ENCODE measurements at regions not wholly inside any gene's neighbourhood (a gene's known extent, or its start where the extent isn't known, plus 50 kb on each side); places are given as distances from the start of the nearest gene placed in this dataset.

- Histone ChIP-seq H3K27me3 (ENCODE audit: control insufficient read depth in 2 of 2, insufficient read depth in 2 of 2, low read length in 2 of 2) (no peaks in the 10 kb centered on the region), H3K4me3 (no peak overlapping the region), H3K9me3 (replicated peaks; ENCODE audit: control insufficient read depth, insufficient read depth, low read depth, low read length) (no peaks in the 10 kb centered on the region), H2AFZ (ENCODE audit: low read depth, low read length) (no peak overlapping the region), H3K9me1 (ENCODE audit: control insufficient read depth, insufficient read depth, low read length) (no peaks in the 10 kb centered on the region), H3K4me1 (replicated peaks in 1 of 2; ENCODE audit: control insufficient read depth in 2 of 2, insufficient read depth in 2 of 2, low read length in 2 of 2) (no peaks in the 10 kb centered on the region), H3K9ac (ENCODE audit: insufficient read depth in 1 of 2, low read depth in 2 of 2, low read length in 2 of 2) (no peak overlapping the region), H4K20me1 (replicated peaks; ENCODE audit: control insufficient read depth, insufficient read depth, low read length) (no peaks in the 10 kb centered on the region), H3K36me3 (ENCODE audit: control insufficient read depth, insufficient read depth, low read length) (no peaks in the 10 kb centered on the region), H3K4me2 (ENCODE audit: insufficient read depth, low read length) (no peak overlapping the region), H3K79me2 (ENCODE audit: control insufficient read depth, insufficient read depth, low read length) (no peaks in the 10 kb centered on the region), H3K27ac (ENCODE audit: extremely low read depth, low read depth, low read length) (no peak overlapping the region)
- WGBS (ENCODE audit: insufficient coverage, low coverage, missing lambda C conversion rate), result 0% methylated on average over 2 of the region's 2 CpGs
- ATAC-seq, result no peak
- DNase-seq (ENCODE audit: extremely low read depth in 1 of 4, low spot score in 3 of 4), result no peak
- intact Hi-C loops (cut with micrococcal nuclease) (no loop called here), in situ Hi-C loops (cut with MboI) (no loop called here)
- no TSS peak for BruUV-seq (replicated peaks)
- CTCF ChIA-PET (ENCODE audit: low intra/inter-chr PET ratio), result no interaction called here
- POLR2A ChIA-PET, result no interaction called here
- no peak for FAIRE-seq
- TF ChIP-seq MCM3 (IDR thresholded peaks at IDR 0.05), result no peak
- TF ChIP-seq E2F1 (CRISPR knock-in tag; IDR thresholded peaks at IDR 0.05), result no peak
- no peak for TF ChIP-seq NFXL1 (CRISPR knock-in tag; IDR thresholded peaks at IDR 0.05)
- no peak for TF ChIP-seq NELFE (IDR thresholded peaks at IDR 0.05; ENCODE audit: insufficient read depth, insufficient read length)
- TF ChIP-seq RBM34 (IDR thresholded peaks at IDR 0.05; ENCODE audit: borderline replicate concordance, insufficient read depth, low read length), result no peak
- TF ChIP-seq THRAP3 (IDR thresholded peaks at IDR 0.05; ENCODE audit: borderline replicate concordance), result no peak
- no peak for TF ChIP-seq ZBTB34 (CRISPR knock-in tag; IDR thresholded peaks at IDR 0.05)
- TF ChIP-seq HMBOX1 (IDR thresholded peaks at IDR 0.05), result no peak
- no peak for TF ChIP-seq USF2 (CRISPR knock-in tag; IDR thresholded peaks at IDR 0.05)
- TF ChIP-seq ZNF124 (CRISPR knock-in tag; IDR thresholded peaks at IDR 0.05), result no peak
- TF ChIP-seq KLF1 (tag; IDR thresholded peaks at IDR 0.05), result no peak
- no peak for TF ChIP-seq RNF2 (IDR thresholded peaks at IDR 0.05)
- no peak for TF ChIP-seq L3MBTL2 (IDR thresholded peaks at IDR 0.05)
- TF ChIP-seq RBFOX2 (IDR thresholded peaks at IDR 0.05; ENCODE audit: low read depth, low read length), result no peak
- TF ChIP-seq POLR3G (IDR thresholded peaks at IDR 0.05; ENCODE audit: extremely low read depth, insufficient read length, insufficient replicate concordance), result no peak
- no peak for TF ChIP-seq NR2C2 (CRISPR knock-in tag; IDR thresholded peaks at IDR 0.05)
- TF ChIP-seq NR2C2 (tag; IDR thresholded peaks at IDR 0.05), result no peak
Measured at GRCh38 chr3:161957467-161957866, 460.9 kb downstream of the OTOL1 start.
